H9 (cell line): ENCODE measurements at regions not wholly inside any gene's neighbourhood (a gene's known extent, or its start where the extent isn't known, plus 50 kb on each side); places are given as distances from the start of the nearest gene placed in this dataset.

ENCODE experiments used
- DNase-seq: peaks from one replicate; pipeline ENCODE4 v3.0.0-alpha.2; 2017
- H2AFZ ChIP-seq: one replicate; pipeline ENCODE4 v1.6.1; 2013; ENCODE audit warnings: mild to moderate bottlenecking, low read length, control low read depth, moderate library complexity
- H2AK5ac ChIP-seq: 2 replicates; pipeline ENCODE4 v1.6.1; 2013; ENCODE audit warnings: low read length, control low read depth, mixed read lengths; ENCODE audit not compliant: insufficient read length
- H2BK120ac ChIP-seq: one replicate; pipeline ENCODE4 v1.6.1; 2013; ENCODE audit warnings: low read depth, mild to moderate bottlenecking, low read length, control low read depth, inconsistent platforms; ENCODE audit not compliant: poor library complexity, severe bottlenecking
- H2BK12ac ChIP-seq: 2 replicates; pipeline ENCODE4 v1.6.1; 2013; ENCODE audit warnings: low read length, control low read depth, mixed read lengths, low read depth; ENCODE audit not compliant: insufficient read length
- H2BK15ac ChIP-seq: 2 replicates; pipeline ENCODE4 v1.6.1; 2013; ENCODE audit warnings: low read depth, low read length, control low read depth
- H2BK20ac ChIP-seq: one replicate; pipeline ENCODE4 v1.6.1; 2013; ENCODE audit warnings: low read depth, mild to moderate bottlenecking, low read length, control low read depth, inconsistent platforms; ENCODE audit not compliant: poor library complexity, severe bottlenecking
- H2BK5ac ChIP-seq: 2 replicates; pipeline ENCODE4 v1.6.1; 2013; ENCODE audit warnings: low read length, control low read depth, mixed read lengths; ENCODE audit not compliant: insufficient read length
- H3K14ac ChIP-seq: 2 replicates; pipeline ENCODE4 v1.6.1; 2013; ENCODE audit warnings: low read length, control low read depth; ENCODE audit not compliant: insufficient read depth
- H3K18ac ChIP-seq: 2 replicates; pipeline ENCODE4 v1.6.1; 2013; ENCODE audit warnings: low read depth, mild to moderate bottlenecking, mixed read lengths, low read length, control low read depth; ENCODE audit not compliant: insufficient read length
- H3K23ac ChIP-seq: 2 replicates; pipeline ENCODE4 v1.6.1; 2013; ENCODE audit warnings: low read length, control low read depth, mixed read lengths, low read depth; ENCODE audit not compliant: insufficient read length
- H3K23me2 ChIP-seq: 2 replicates; pipeline ENCODE4 v1.6.1; 2013; ENCODE audit warnings: low read depth, mild to moderate bottlenecking, mixed read lengths, low read length, control low read depth; ENCODE audit not compliant: insufficient read length, poor library complexity, severe bottlenecking
- H3K27ac ChIP-seq: 2 replicates; pipeline ENCODE4 v1.5.1; 2013; ENCODE audit warnings: low read length, control low read depth, mixed read lengths, low read depth; ENCODE audit not compliant: insufficient read length
- H3K27me3 ChIP-seq: 2 replicates; pipeline ENCODE4 v1.6.1; 2013; ENCODE audit warnings: low read length, control low read depth, inconsistent platforms; ENCODE audit not compliant: insufficient read depth
- H3K4ac ChIP-seq: 2 replicates; pipeline ENCODE4 v1.6.1; 2013; ENCODE audit warnings: low read depth, mild to moderate bottlenecking, control low read depth, inconsistent platforms, low read length, moderate library complexity
- H3K4me1 ChIP-seq: 2 replicates; pipeline ENCODE4 v1.6.1; 2013; ENCODE audit warnings: low read length, control low read depth, inconsistent platforms; ENCODE audit not compliant: insufficient read depth
- H3K4me2 ChIP-seq: 2 replicates; pipeline ENCODE4 v1.6.1; 2013; ENCODE audit warnings: low read length, control low read depth, mixed read lengths; ENCODE audit not compliant: insufficient read length, insufficient read depth
- H3K56ac ChIP-seq: 2 replicates; pipeline ENCODE4 v1.6.1; 2013; ENCODE audit warnings: low read depth, mild to moderate bottlenecking, mixed read lengths, low read length, control low read depth; ENCODE audit not compliant: insufficient read length
- H3K79me1 ChIP-seq: 2 replicates; pipeline ENCODE4 v1.6.1; 2013; ENCODE audit warnings: low read depth, mild to moderate bottlenecking, moderate library complexity, low read length, control low read depth, inconsistent platforms; ENCODE audit not compliant: insufficient read depth, poor library complexity, severe bottlenecking
- H3K79me2 ChIP-seq: 2 replicates; pipeline ENCODE4 v1.6.1; 2013; ENCODE audit warnings: low read length, control low read depth, inconsistent platforms; ENCODE audit not compliant: insufficient read depth
- H3K9ac ChIP-seq: 2 replicates; pipeline ENCODE4 v1.6.1; 2013; ENCODE audit warnings: low read length, control low read depth, mixed read lengths; ENCODE audit not compliant: insufficient read length; ENCODE audit errors: extremely low read depth
- H3K9me3 ChIP-seq: one replicate; pipeline ENCODE4 v1.6.1; 2013; ENCODE audit warnings: low read depth, low read length, inconsistent platforms; ENCODE audit not compliant: control insufficient read depth
- H3T11ph ChIP-seq: one replicate; pipeline ENCODE4 v1.6.1; 2013; ENCODE audit warnings: mild to moderate bottlenecking, low read length, control low read depth, inconsistent platforms
- H4K20me1 ChIP-seq: one replicate; pipeline ENCODE4 v1.6.1; 2013; ENCODE audit not compliant: control insufficient read depth, insufficient read length, insufficient read depth
- H4K5ac ChIP-seq: 2 replicates; pipeline ENCODE4 v1.6.1; 2013; ENCODE audit warnings: low read depth, mild to moderate bottlenecking, mixed read lengths, low read length, control low read depth; ENCODE audit not compliant: insufficient read length
- H4K8ac ChIP-seq: replicated peaks from 2 replicates; pipeline ENCODE4 v1.6.1; 2013; ENCODE audit warnings: low read length, control low read depth, mixed read lengths, low read depth; ENCODE audit not compliant: insufficient read length
- H4K91ac ChIP-seq: 2 replicates; pipeline ENCODE4 v1.6.1; 2013; ENCODE audit warnings: low read depth, mild to moderate bottlenecking, moderate library complexity, mixed read lengths, low read length, control low read depth; ENCODE audit not compliant: insufficient read length
- H3K27ac Mint-ChIP-seq, 3 experiments: 2 replicates in 2 of 3; 3 replicates in 1 of 3; pipeline ENCODE4 v1.8.0; 2020 to 2021; ENCODE audit warnings: mixed read lengths in 3 of 3, mild to moderate bottlenecking in 1 of 3, moderate library complexity in 1 of 3
- H3K27me3 Mint-ChIP-seq: 2 replicates; pipeline ENCODE4 v1.8.0; 2021; ENCODE audit warnings: low read depth, mild to moderate bottlenecking, moderate library complexity, mixed read lengths
- H3K36me3 Mint-ChIP-seq, 3 experiments: 2 replicates in 2 of 3; 3 replicates in 1 of 3; pipeline ENCODE4 v1.8.0; 2020 to 2021; ENCODE audit warnings: low read depth in 3 of 3, mixed read lengths in 3 of 3; ENCODE audit not compliant: insufficient read depth in 1 of 3
- H3K4me1 Mint-ChIP-seq, 2 experiments: 2 replicates each; pipeline ENCODE4 v1.8.0; 2020; ENCODE audit warnings: mixed read lengths in 2 of 2
- H3K4me3 Mint-ChIP-seq, 2 experiments: 2 replicates in 1 of 2; 3 replicates in 1 of 2; pipeline ENCODE4 v1.8.0; 2020 to 2021; ENCODE audit warnings: mild to moderate bottlenecking in 2 of 2, mixed read lengths in 2 of 2, moderate library complexity in 1 of 2
- H3K9me3 Mint-ChIP-seq, 2 experiments: 2 replicates in 1 of 2; 3 replicates in 1 of 2; pipeline ENCODE4 v1.8.0; 2020; ENCODE audit warnings: mild to moderate bottlenecking in 2 of 2, mixed read lengths in 2 of 2, moderate library complexity in 1 of 2
- CTCF ChIP-seq: fragments of 200-600 bp; sonication (generic); conservative IDR thresholded peaks from 3 replicates; pipeline ENCODE4 v1.8.0; 2021; ENCODE audit warnings: antibody characterized with exemption, mild to moderate bottlenecking

- Histone ChIP-seq H4K8ac (no peak overlapping the region), H3K4ac (no peak overlapping the region), H3K79me2 (no peaks in the 10 kb centered on the region), H3K79me1 (no peaks in the 10 kb centered on the region), H3K9me3 (no peaks in the 10 kb centered on the region), H3K4me2 (no peak overlapping the region), H3K27ac (no peak overlapping the region), H4K5ac (no peak overlapping the region), H3K23ac (no peak overlapping the region), H3K18ac (no peak overlapping the region), H2BK5ac (no peak overlapping the region), H3K23me2 (no peaks in the 10 kb centered on the region), H2BK120ac (no peak overlapping the region), H4K20me1 (no peaks in the 10 kb centered on the region), H4K91ac (no peak overlapping the region), H2BK12ac (no peak overlapping the region), H3K14ac (no peak overlapping the region), H2BK20ac (no peak overlapping the region), H3T11ph (no peak overlapping the region), H2BK15ac (no peak overlapping the region), H2AK5ac (no peak overlapping the region), H2AFZ (no peak overlapping the region), H3K4me1 (no peaks in the 10 kb centered on the region; the same call in 1 of the 2 replicates), H3K56ac (no peak overlapping the region), H3K27me3 (no peaks in the 10 kb centered on the region), H3K9ac (no peak overlapping the region)
- no peak overlapping the region for H3K4me3 Mint-ChIP-seq
- no peaks in the 10 kb centered on the region for H3K36me3 Mint-ChIP-seq
- DNase-seq, result no peak
- TF ChIP-seq CTCF, result no peak
- no peaks in the 10 kb centered on the region for H3K27me3 Mint-ChIP-seq
- H3K9me3 Mint-ChIP-seq, result no peaks in the 10 kb centered on the region
- H3K4me1 Mint-ChIP-seq, result 0 out of 4 replicates have a peak, but pooled peaks cover 0 to 4% of the 10 kb centered on the region in 2 experiments
- no peak overlapping the region for H3K27ac Mint-ChIP-seq
These were observed 116.4 kb downstream of the PFKFB3 start for GRCh38 chr10:6319119-6319518.
